Suprapubic skin (tissue), 4 donors: ENCODE measurements at regions not wholly inside any gene's neighbourhood (a gene's known extent, or its start where the extent isn't known, plus 50 kb on each side); places are given as distances from the start of the nearest gene placed in this dataset.

Experiments
- EP300 ChIP-seq: sonication (generic); formaldehyde crosslinking; IDR thresholded peaks from one replicate; pipeline ENCODE4 v1.6.1; 2017; ENCODE audit warnings: antibody characterized with exemption
- POLR2A ChIP-seq, 2 donors: fragments of 450-650 bp; IDR thresholded peaks; one replicate each; pipeline ENCODE4 v1.6.1; 2017; ENCODE audit warnings: antibody characterized with exemption in 2 of 2, mild to moderate bottlenecking in 2 of 2, moderate library complexity in 2 of 2
- POLR2AphosphoS5 ChIP-seq, 3 donors: sonication (generic); formaldehyde crosslinking; IDR thresholded peaks; one replicate each; pipeline ENCODE4 v1.6.1; 2017; ENCODE audit warnings: antibody characterized with exemption in 3 of 3
- TF ChIP-seq, protein P1 (sequence below), 2 donors: fragments of 200-600 bp in 1 of 2; fragments of 450-650 bp in 1 of 2; sonication (generic) in 1 of 2; IDR thresholded peaks; one replicate each; pipeline ENCODE4 v1.5.1; 2016 to 2019; ENCODE audit warnings: antibody characterized with exemption in 2 of 2, mild to moderate bottlenecking in 1 of 2, moderate library complexity in 1 of 2

DNA sequence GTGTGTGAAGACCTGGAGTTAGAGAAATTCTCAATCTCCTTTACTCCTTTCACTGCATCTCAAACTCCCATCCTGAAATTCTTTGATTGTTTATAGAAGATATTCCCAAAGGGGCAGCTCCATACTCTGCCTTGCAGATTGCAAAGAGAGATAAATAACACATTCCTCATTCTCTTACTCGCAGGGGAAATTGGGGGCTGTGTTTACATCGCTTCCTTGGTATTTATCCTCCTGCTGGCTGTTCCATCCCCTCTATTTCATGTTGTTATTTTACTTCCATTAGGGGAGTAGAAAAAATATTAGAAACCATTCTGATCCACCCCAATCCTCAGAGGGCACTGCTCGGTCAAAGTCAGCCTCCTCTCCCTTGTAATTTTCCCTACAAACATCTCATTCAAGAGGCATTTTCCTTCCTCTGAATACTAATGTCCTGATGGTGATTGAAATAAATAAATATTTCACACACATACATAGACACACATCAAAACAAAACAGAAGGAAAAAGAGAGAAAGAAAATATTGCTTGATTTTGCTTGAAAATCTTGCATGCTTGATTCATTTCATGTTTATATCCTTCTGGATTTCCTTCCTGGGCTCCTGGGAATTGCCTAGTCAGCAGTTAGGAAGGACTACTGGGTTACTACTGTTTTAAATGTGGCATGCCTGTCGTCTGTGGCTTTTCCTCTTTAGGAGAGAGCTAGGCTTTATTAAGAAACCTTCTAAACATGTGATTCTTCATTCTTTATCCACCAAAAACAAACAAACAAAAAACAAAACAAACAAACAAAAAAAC, 420.1 kb upstream of the PAPPA start:
- TF ChIP-seq, protein P1, sequence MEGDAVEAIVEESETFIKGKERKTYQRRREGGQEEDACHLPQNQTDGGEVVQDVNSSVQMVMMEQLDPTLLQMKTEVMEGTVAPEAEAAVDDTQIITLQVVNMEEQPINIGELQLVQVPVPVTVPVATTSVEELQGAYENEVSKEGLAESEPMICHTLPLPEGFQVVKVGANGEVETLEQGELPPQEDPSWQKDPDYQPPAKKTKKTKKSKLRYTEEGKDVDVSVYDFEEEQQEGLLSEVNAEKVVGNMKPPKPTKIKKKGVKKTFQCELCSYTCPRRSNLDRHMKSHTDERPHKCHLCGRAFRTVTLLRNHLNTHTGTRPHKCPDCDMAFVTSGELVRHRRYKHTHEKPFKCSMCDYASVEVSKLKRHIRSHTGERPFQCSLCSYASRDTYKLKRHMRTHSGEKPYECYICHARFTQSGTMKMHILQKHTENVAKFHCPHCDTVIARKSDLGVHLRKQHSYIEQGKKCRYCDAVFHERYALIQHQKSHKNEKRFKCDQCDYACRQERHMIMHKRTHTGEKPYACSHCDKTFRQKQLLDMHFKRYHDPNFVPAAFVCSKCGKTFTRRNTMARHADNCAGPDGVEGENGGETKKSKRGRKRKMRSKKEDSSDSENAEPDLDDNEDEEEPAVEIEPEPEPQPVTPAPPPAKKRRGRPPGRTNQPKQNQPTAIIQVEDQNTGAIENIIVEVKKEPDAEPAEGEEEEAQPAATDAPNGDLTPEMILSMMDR (IDR thresholded peaks at IDR 0.05): no peak
- TF ChIP-seq EP300 (no peak), POLR2A (IDR thresholded peaks at IDR 0.05) (no peak), POLR2AphosphoS5 (IDR thresholded peaks at IDR 0.05) (no peak)
